Right lobe of liver (tissue), 4 donors: ENCODE measurements at regions not wholly inside any gene's neighbourhood (a gene's known extent, or its start where the extent isn't known, plus 50 kb on each side); places are given as distances from the start of the nearest gene placed in this dataset.

Source experiments
- CTCF ChIP-seq, 4 donors: fragments of 200-600 bp in 3 of 4; fragments of 450-650 bp in 1 of 4; IDR thresholded peaks; one replicate each; pipeline versions ENCODE4 v1.5.1 to v1.8.0; 2016 to 2022; ENCODE audit warnings: antibody characterized with exemption in 4 of 4, mild to moderate bottlenecking in 2 of 4
- POLR2A ChIP-seq: fragments of 450-650 bp; IDR thresholded peaks from one replicate; pipeline ENCODE4 v1.6.1; 2017; ENCODE audit warnings: antibody characterized with exemption, mild to moderate bottlenecking
- donor health status: DM: no; HTN: no; CAD: no.
- donor health status: DM: no; HTN: no; CAD: no.
- donor health status: DM: no; HTN: yes; CAD: no.

- TF ChIP-seq CTCF (IDR thresholded peaks at IDR 0.05) (peak; percentile 71 to 96 (median 94)), POLR2A (no peak)
Measured at GRCh38 chr6:129774697-129775447, 64.9 kb upstream of the ARHGAP18 start.
